H4 (cell line): ENCODE measurements at regions not wholly inside any gene's neighbourhood (a gene's known extent, or its start where the extent isn't known, plus 50 kb on each side); places are given as distances from the start of the nearest gene placed in this dataset.
"Not testable (repeated sequence)": the region's sequence is repeated elsewhere in the genome, so short reads cannot be mapped to it uniquely, and the experiment has no call there.

ENCODE experiments used
- DNase-seq: peaks from one replicate; pipeline ENCODE4 v3.0.0-alpha.2; 2015; ENCODE audit warnings: low spot score

GRCh38 chr4:127523369-127523768 lies 109.4 kb upstream of the INTU start:
- no peak for DNase-seq

- DNase-seq, result no peak
These were observed 107.1 kb upstream of the INTU start for GRCh38 chr4:127525608-127526007.

- DNase-seq, result no peak
These were observed 104.5 kb upstream of the INTU start for GRCh38 chr4:127528302-127528701.

GRCh38 chr4:127529879-127530278 lies 102.9 kb upstream of the INTU start:
- DNase-seq, result not testable (repeated sequence)

GRCh38 chr4:127533028-127533700 lies 99.6 kb upstream of the INTU start:
- no peak for DNase-seq

- no peak for DNase-seq
These were observed 98.5 kb upstream of the INTU start for GRCh38 chr4:127534041-127534825.

- DNase-seq, result no peak
These were observed 94.7 kb upstream of the INTU start for GRCh38 chr4:127538016-127538415.

- DNase-seq, result no peak
These were observed 92.2 kb upstream of the INTU start for GRCh38 chr4:127540497-127541025.

- DNase-seq, result no peak
These were observed 87.5 kb upstream of the INTU start for GRCh38 chr4:127545271-127545670.

- no peak for DNase-seq
These were observed 83.5 kb upstream of the INTU start for GRCh38 chr4:127548990-127549925.

GRCh38 chr4:127555106-127555505 lies 77.7 kb upstream of the INTU start:
- no peak for DNase-seq

GRCh38 chr4:127558088-127558487 lies 74.7 kb upstream of the INTU start:
- DNase-seq, result no peak

GRCh38 chr4:127558489-127559407 lies 74.0 kb upstream of the INTU start:
- no peak for DNase-seq

GRCh38 chr4:127559981-127560380 lies 72.8 kb upstream of the INTU start:
- no peak for DNase-seq

GRCh38 chr4:127560755-127561154 lies 72.0 kb upstream of the INTU start:
- no peak for DNase-seq

GRCh38 chr4:127574643-127575042 lies 58.1 kb upstream of the INTU start:
- DNase-seq, result no peak

- no peak for DNase-seq
These were observed 56.9 kb upstream of the INTU start for GRCh38 chr4:127575888-127576287.

- no peak for DNase-seq
These were observed 54.3 kb upstream of the INTU start for GRCh38 chr4:127578491-127578890.

GRCh38 chr4:127578967-127579366 lies 53.8 kb upstream of the INTU start:
- DNase-seq, result no peak

GRCh38 chr4:127579821-127580220 lies 52.9 kb upstream of the INTU start:
- no peak for DNase-seq

GRCh38 chr4:127580300-127580699 lies 52.5 kb upstream of the INTU start:
- DNase-seq, result no peak
